B cell (primary cell): ENCODE measurements at regions not wholly inside any gene's neighbourhood (a gene's known extent, or its start where the extent isn't known, plus 50 kb on each side); places are given as distances from the start of the nearest gene placed in this dataset.

ENCODE experiments used
- ATAC-seq: fragments of 200-7000 bp; cut with Tn5 transposase; one replicate; pipeline ENCODE4 v1.10.0; 2021; ENCODE audit warnings: low read depth, mild to moderate bottlenecking, moderate number of reproducible peaks, moderate library complexity
- CTCF ChIA-PET: fragments of 350-600 bp; sonication (Branson Sonifier 250); formaldehyde crosslinking; loops from one replicate; lab custom pipeline; 2021; ENCODE audit warnings: antibody characterized with exemption, inconsistent platforms; lab: Charles Lee
- POLR2A ChIA-PET: fragments of 350-600 bp; sonication (Branson Sonifier 250); formaldehyde crosslinking; loops from one replicate; lab custom pipeline; 2021; ENCODE audit warnings: antibody characterized with exemption; lab: Charles Lee
- DNase-seq: peaks from one replicate; pipeline ENCODE4 v3.0.0; 2013
- H2AFZ ChIP-seq: 2 replicates; pipeline ENCODE4 v1.6.1; 2012; ENCODE audit warnings: mild to moderate bottlenecking, low read depth, low read length; ENCODE audit not compliant: insufficient read depth, poor library complexity, severe bottlenecking
- H3K27ac ChIP-seq, 2 donors: 1 replicate in 1 of 2; 2 replicates in 1 of 2; pipeline ENCODE4 v1.5.1; 2012 to 2013; ENCODE audit warnings: low read length in 2 of 2, mild to moderate bottlenecking in 2 of 2, moderate library complexity in 1 of 2
- H3K27me3 ChIP-seq, 4 experiments: fragments of 200-600 bp in 1 of 4; sonication (generic) in 1 of 4; replicated peaks in 1 of 4; 1 replicate in 2 of 4; 2 replicates in 2 of 4; pipeline versions ENCODE4 v1.6.1 to v1.7.0; 2013 to 2016; ENCODE audit warnings: low read length in 3 of 4, mild to moderate bottlenecking in 2 of 4, mixed read lengths in 1 of 4, moderate library complexity in 1 of 4; ENCODE audit not compliant: insufficient read depth in 4 of 4, control insufficient read depth in 3 of 4; ENCODE audit errors: control extremely low read depth in 1 of 4
- H3K36me3 ChIP-seq, 2 experiments: replicated peaks in 1 of 2; 1 replicate in 1 of 2; 2 replicates in 1 of 2; pipeline versions ENCODE4 v1.6.1 to v1.7.1; 2013; ENCODE audit warnings: low read length in 1 of 2; ENCODE audit not compliant: insufficient read depth in 2 of 2, control insufficient read depth in 1 of 2; ENCODE audit errors: control extremely low read depth in 1 of 2, extremely low read depth in 1 of 2
- H3K4me1 ChIP-seq, 2 donors: fragments of 200-600 bp in 1 of 2; sonication (generic) in 1 of 2; 1 replicate in 1 of 2; 2 replicates in 1 of 2; pipeline versions ENCODE4 v1.5.1 to v1.6.1; 2013 to 2017; ENCODE audit warnings: low read length in 2 of 2; ENCODE audit not compliant: control insufficient read depth in 2 of 2, insufficient read depth in 2 of 2
- H3K4me2 ChIP-seq: replicated peaks from 2 replicates; pipeline ENCODE3; 2012; ENCODE audit warnings: mild to moderate bottlenecking, low read depth, low read length; ENCODE audit not compliant: poor library complexity, severe bottlenecking
- H3K4me3 ChIP-seq, 5 experiments: fragments of 200-600 bp in 1 of 5; sonication (generic) in 1 of 5; 1 replicate in 3 of 5; 2 replicates in 2 of 5; pipeline versions ENCODE4 v1.5.1 to v1.7.0; 2011 to 2016; ENCODE audit warnings: low read length in 4 of 5, mild to moderate bottlenecking in 4 of 5, low read depth in 2 of 5, control low read depth in 1 of 5, moderate library complexity in 1 of 5; ENCODE audit not compliant: insufficient read depth in 1 of 5; ENCODE audit errors: control extremely low read depth in 1 of 5, extremely low read depth in 1 of 5
- H3K79me2 ChIP-seq: fragments of 200-600 bp; sonication (generic); one replicate; pipeline ENCODE4 v1.6.0; 2016; ENCODE audit warnings: low read length; ENCODE audit not compliant: control insufficient read depth, insufficient read depth
- H3K9ac ChIP-seq: fragments of 200-600 bp; sonication (generic); 2 replicates; pipeline ENCODE4 v1.6.1; 2017; ENCODE audit warnings: mild to moderate bottlenecking, low read length, moderate library complexity
- H3K9me3 ChIP-seq, 3 donors: one replicate each; pipeline versions ENCODE4 v1.6.1 to v1.7.1; 2013; ENCODE audit warnings: low read length in 2 of 3; ENCODE audit not compliant: control insufficient read depth in 2 of 3, insufficient read depth in 1 of 3; ENCODE audit errors: control extremely low read depth in 1 of 3
- H4K20me1 ChIP-seq: 2 replicates; pipeline ENCODE4 v1.6.0; 2012; ENCODE audit warnings: mild to moderate bottlenecking, low read length; ENCODE audit not compliant: insufficient read depth, control insufficient read depth, poor library complexity, severe bottlenecking
- H3K27ac Mint-ChIP-seq: one replicate; pipeline ENCODE4 v1.8.0; 2021; ENCODE audit warnings: mixed read lengths
- H3K27me3 Mint-ChIP-seq: one replicate; pipeline ENCODE4 v1.8.0; 2021; ENCODE audit warnings: mixed read lengths
- H3K4me1 Mint-ChIP-seq: one replicate; pipeline ENCODE4 v1.8.0; 2021; ENCODE audit warnings: mixed read lengths
- H3K4me3 Mint-ChIP-seq: one replicate; pipeline ENCODE4 v1.8.0; 2021; ENCODE audit warnings: mixed read lengths
- H3K9me3 Mint-ChIP-seq: one replicate; pipeline ENCODE4 v1.8.0; 2022; ENCODE audit warnings: mixed read lengths; ENCODE audit not compliant: insufficient read depth
- EZH2 ChIP-seq: IDR thresholded peaks from 2 replicates; pipeline ENCODE4 v1.6.1; 2012; ENCODE audit warnings: borderline replicate concordance, low read depth, mild to moderate bottlenecking, moderate library complexity, low read length; ENCODE audit not compliant: insufficient read depth, poor library complexity, severe bottlenecking
- WGBS: methylation state at CpG from one replicate; pipeline ENCODE4 v1.1.5; 2013; ENCODE audit warnings: missing lambda C conversion rate; ENCODE audit not compliant: insufficient coverage; 5-methylcytosine and 5-hydroxymethylcytosine counted together
- intact Hi-C: fragments of 100-400 bp; cut with micrococcal nuclease; formaldehyde crosslinking; loops from one replicate; pipeline ENCODE4 v1.10.0; 2022
- TF ChIP-seq, protein P1 (sequence below): fragments of 200-600 bp; IDR thresholded peaks from one replicate; pipeline ENCODE4 v1.8.0; 2022; ENCODE audit warnings: antibody characterized with exemption, mild to moderate bottlenecking

GRCh38 chr3:59522550-59522949 is 472.7 kb upstream of the CFAP20DC start:
- H3K4me2 ChIP-seq = no peak overlapping the region
- Mint-ChIP-seq H3K9me3 (no peaks in the 10 kb centered on the region), H3K27ac (no peak overlapping the region), H3K4me3 (no peak overlapping the region), H3K27me3 (no peaks in the 10 kb centered on the region), H3K4me1 (no peaks in the 10 kb centered on the region)
- intact Hi-C loops = no loop called here
- H3K4me3 ChIP-seq = no peak overlapping the region
- H4K20me1 ChIP-seq = no peaks in the 10 kb centered on the region
- TF ChIP-seq, protein P1, sequence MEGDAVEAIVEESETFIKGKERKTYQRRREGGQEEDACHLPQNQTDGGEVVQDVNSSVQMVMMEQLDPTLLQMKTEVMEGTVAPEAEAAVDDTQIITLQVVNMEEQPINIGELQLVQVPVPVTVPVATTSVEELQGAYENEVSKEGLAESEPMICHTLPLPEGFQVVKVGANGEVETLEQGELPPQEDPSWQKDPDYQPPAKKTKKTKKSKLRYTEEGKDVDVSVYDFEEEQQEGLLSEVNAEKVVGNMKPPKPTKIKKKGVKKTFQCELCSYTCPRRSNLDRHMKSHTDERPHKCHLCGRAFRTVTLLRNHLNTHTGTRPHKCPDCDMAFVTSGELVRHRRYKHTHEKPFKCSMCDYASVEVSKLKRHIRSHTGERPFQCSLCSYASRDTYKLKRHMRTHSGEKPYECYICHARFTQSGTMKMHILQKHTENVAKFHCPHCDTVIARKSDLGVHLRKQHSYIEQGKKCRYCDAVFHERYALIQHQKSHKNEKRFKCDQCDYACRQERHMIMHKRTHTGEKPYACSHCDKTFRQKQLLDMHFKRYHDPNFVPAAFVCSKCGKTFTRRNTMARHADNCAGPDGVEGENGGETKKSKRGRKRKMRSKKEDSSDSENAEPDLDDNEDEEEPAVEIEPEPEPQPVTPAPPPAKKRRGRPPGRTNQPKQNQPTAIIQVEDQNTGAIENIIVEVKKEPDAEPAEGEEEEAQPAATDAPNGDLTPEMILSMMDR = no peak
- TF ChIP-seq EZH2 = no peak
- peaks cover 0 to 3% (median 0%) of the 10 kb centered on the region in 4 experiments for H3K27me3 ChIP-seq
- no peak for ATAC-seq
- no peak overlapping the region for H2AFZ ChIP-seq
- no peaks in the 10 kb centered on the region for H3K36me3 ChIP-seq
- H3K27ac ChIP-seq = no peak overlapping the region
- H3K9me3 ChIP-seq = no peaks in the 10 kb centered on the region
- CTCF ChIA-PET = no interaction called here
- POLR2A ChIA-PET = no interaction called here
- 80% methylated on average over 1 of the region's 2 CpGs for WGBS
- DNase-seq = no peak
- H3K4me1 ChIP-seq = no peaks in the 10 kb centered on the region
- no peak overlapping the region for H3K9ac ChIP-seq
- no peaks in the 10 kb centered on the region for H3K79me2 ChIP-seq

- H3K27me3 ChIP-seq = no peaks in the 10 kb centered on the region
- CTCF ChIA-PET = no interaction called here
- DNase-seq (no peak), ATAC-seq (no peak)
- POLR2A ChIA-PET = no interaction called here
- no peaks in the 10 kb centered on the region for H3K9me3 ChIP-seq
- H3K4me3 ChIP-seq = no peak overlapping the region
- no peaks in the 10 kb centered on the region for H3K79me2 ChIP-seq
- H3K27me3 Mint-ChIP-seq = no peaks in the 10 kb centered on the region
- H3K36me3 ChIP-seq = no peaks in the 10 kb centered on the region
- no peak overlapping the region for H2AFZ ChIP-seq
- no peak overlapping the region for H3K9ac ChIP-seq
- no peaks in the 10 kb centered on the region for H3K4me1 ChIP-seq
- no peak overlapping the region for H3K4me2 ChIP-seq
- H3K9me3 Mint-ChIP-seq = no peaks in the 10 kb centered on the region
- H3K27ac Mint-ChIP-seq = no peak overlapping the region
- no peaks in the 10 kb centered on the region for H4K20me1 ChIP-seq
- H3K27ac ChIP-seq = no peak overlapping the region
- no peaks in the 10 kb centered on the region for H3K4me1 Mint-ChIP-seq
- H3K4me3 Mint-ChIP-seq = no peak overlapping the region
- intact Hi-C loops = no loop called here
- 98% methylated on average over 6 of the region's 6 CpGs for WGBS
- no peak for TF ChIP-seq EZH2
- TF ChIP-seq, protein P1 = no peak
These were observed 469.3 kb upstream of the CFAP20DC start for GRCh38 chr3:59519094-59519493.
